ENCODE measurements at regions not wholly inside any gene's neighbourhood (a gene's known extent, or its start where the extent isn't known, plus 50 kb on each side); places are given as distances from the start of the nearest gene placed in this dataset.

GRCh38 chr13:108435393-108436149 lies 166.1 kb downstream of the TNFSF13B start:
- no peak for DNase-seq
- Histone ChIP-seq H3K27ac (ENCODE audit: low read length) (no peak overlapping the region), H3K9me3 (replicated peaks; ENCODE audit: insufficient read depth, low read length) (no peaks in the 10 kb centered on the region), H3K9me2 (replicated peaks; ENCODE audit: insufficient read depth, low read length) (no peaks in the 10 kb centered on the region), H3F3A (ENCODE audit: insufficient read depth, low read length) (no peaks in the 10 kb centered on the region), H4K20me1 (ENCODE audit: insufficient read depth, low read length) (no peaks in the 10 kb centered on the region), H3K79me2 (ENCODE audit: low read length) (no peaks in the 10 kb centered on the region), H3K27me3 (replicated peaks; ENCODE audit: insufficient read depth, low read length) (no peaks in the 10 kb centered on the region), H3K4me1 (ENCODE audit: low read length) (no peaks in the 10 kb centered on the region), H3K4me3 (ENCODE audit: low read length) (no peak overlapping the region), H3K36me3 (replicated peaks; ENCODE audit: insufficient read depth, low read length) (no peaks in the 10 kb centered on the region), H2AFZ (ENCODE audit: low read length) (no peak overlapping the region), H3K4me2 (ENCODE audit: low read depth, low read length) (no peak overlapping the region), H3K9ac (ENCODE audit: low read length) (no peak overlapping the region)
- TF ChIP-seq EZH2 (optimal IDR thresholded peaks at IDR 0.05; ENCODE audit: low read depth, low read length) = no peak
- no peak for TF ChIP-seq EZH2phosphoT487 (IDR thresholded peaks at IDR 0.05; ENCODE audit: low read length)
- no peak for TF ChIP-seq CTCF (IDR thresholded peaks at IDR 0.05; ENCODE audit: low read length)

- H3F3A ChIP-seq (ENCODE audit: insufficient read depth, low read length) = no peaks in the 10 kb centered on the region
- H3K27ac ChIP-seq (ENCODE audit: low read length) = no peak overlapping the region
- H3K9me2 ChIP-seq (replicated peaks; ENCODE audit: insufficient read depth, low read length) = no peaks in the 10 kb centered on the region
- TF ChIP-seq EZH2phosphoT487 (IDR thresholded peaks at IDR 0.05; ENCODE audit: low read length) (no peak), CTCF (IDR thresholded peaks at IDR 0.05; ENCODE audit: low read length) (no peak), EZH2 (optimal IDR thresholded peaks at IDR 0.05; ENCODE audit: low read depth, low read length) (no peak)
- H3K4me1 ChIP-seq (ENCODE audit: low read length) = no peaks in the 10 kb centered on the region
- no peak for DNase-seq
- H3K27me3 ChIP-seq (replicated peaks; ENCODE audit: insufficient read depth, low read length) = no peaks in the 10 kb centered on the region
- no peaks in the 10 kb centered on the region for H3K9me3 ChIP-seq (replicated peaks; ENCODE audit: insufficient read depth, low read length)
- no peaks in the 10 kb centered on the region for H3K79me2 ChIP-seq (ENCODE audit: low read length)
- H3K4me3 ChIP-seq (ENCODE audit: low read length) = no peak overlapping the region
- no peaks in the 10 kb centered on the region for H3K36me3 ChIP-seq (replicated peaks; ENCODE audit: insufficient read depth, low read length)
- no peaks in the 10 kb centered on the region for H4K20me1 ChIP-seq (ENCODE audit: insufficient read depth, low read length)
- H3K4me2 ChIP-seq (ENCODE audit: low read depth, low read length) = no peak overlapping the region
- no peak overlapping the region for H2AFZ ChIP-seq (ENCODE audit: low read length)
- H3K9ac ChIP-seq (ENCODE audit: low read length) = no peak overlapping the region
Observed at GRCh38 chr13:108437496-108437895, 168.0 kb downstream of the TNFSF13B start.

- no peak overlapping the region for H3K4me3 ChIP-seq (ENCODE audit: low read length)
- H3K9ac ChIP-seq (ENCODE audit: low read length) = no peak overlapping the region
- no peaks in the 10 kb centered on the region for H3K4me1 ChIP-seq (ENCODE audit: low read length)
- H3K27me3 ChIP-seq (replicated peaks; ENCODE audit: insufficient read depth, low read length) = no peaks in the 10 kb centered on the region
- H3K4me2 ChIP-seq (ENCODE audit: low read depth, low read length) = no peak overlapping the region
- no peaks in the 10 kb centered on the region for H4K20me1 ChIP-seq (ENCODE audit: insufficient read depth, low read length)
- no peaks in the 10 kb centered on the region for H3K36me3 ChIP-seq (replicated peaks; ENCODE audit: insufficient read depth, low read length)
- no peak overlapping the region for H3K27ac ChIP-seq (ENCODE audit: low read length)
- TF ChIP-seq CTCF (IDR thresholded peaks at IDR 0.05; ENCODE audit: low read length) = no peak
- no peak for TF ChIP-seq EZH2phosphoT487 (IDR thresholded peaks at IDR 0.05; ENCODE audit: low read length)
- no peak for TF ChIP-seq EZH2 (optimal IDR thresholded peaks at IDR 0.05; ENCODE audit: low read depth, low read length)
- no peaks in the 10 kb centered on the region for H3K9me3 ChIP-seq (replicated peaks; ENCODE audit: insufficient read depth, low read length)
- H3K79me2 ChIP-seq (ENCODE audit: low read length) = no peaks in the 10 kb centered on the region
- no peak overlapping the region for H2AFZ ChIP-seq (ENCODE audit: low read length)
- H3F3A ChIP-seq (ENCODE audit: insufficient read depth, low read length) = no peaks in the 10 kb centered on the region
- no peaks in the 10 kb centered on the region for H3K9me2 ChIP-seq (replicated peaks; ENCODE audit: insufficient read depth, low read length)
- DNase-seq = no peak
Observed at GRCh38 chr13:108439556-108439955, 170.0 kb downstream of the TNFSF13B start.

Measured in MM.1S (cell line).